Lower lobe of right lung (tissue), 2 donors: ENCODE measurements at regions not wholly inside any gene's neighbourhood (a gene's known extent, or its start where the extent isn't known, plus 50 kb on each side); places are given as distances from the start of the nearest gene placed in this dataset.

Experiments
- ATAC-seq, 2 donors: fragments of 200-7000 bp; cut with Tn5 transposase; one replicate each; pipeline ENCODE4 v1.9.1; 2020 to 2022; ENCODE audit warnings: mild to moderate bottlenecking in 2 of 2, moderate library complexity in 2 of 2
- DNase-seq: peaks from one replicate; pipeline ENCODE4 v3.0.0-alpha.2; 2020
- H3K27ac ChIP-seq: fragments of 200-600 bp; one replicate; pipeline ENCODE4 v1.8.0; 2022
- H3K27me3 ChIP-seq: fragments of 200-600 bp; one replicate; pipeline ENCODE4 v1.8.0; 2022; ENCODE audit warnings: low read depth
- H3K36me3 ChIP-seq: fragments of 200-600 bp; one replicate; pipeline ENCODE4 v1.8.0; 2022; ENCODE audit warnings: mild to moderate bottlenecking
- H3K4me1 ChIP-seq: fragments of 200-600 bp; one replicate; pipeline ENCODE4 v1.8.0; 2022
- H3K4me3 ChIP-seq: fragments of 200-600 bp; one replicate; pipeline ENCODE4 v1.8.0; 2022; ENCODE audit warnings: mild to moderate bottlenecking
- H3K9me3 ChIP-seq: fragments of 200-600 bp; one replicate; pipeline ENCODE4 v1.8.0; 2022
- intact Hi-C: fragments of 100-400 bp; cut with DNase I; formaldehyde crosslinking; loops from one replicate; pipeline ENCODE4 v1.11.0; 2022
- TF ChIP-seq, protein P1 (sequence below): fragments of 200-600 bp; IDR thresholded peaks from one replicate; pipeline ENCODE4 v1.8.0; 2022; ENCODE audit warnings: antibody characterized with exemption, mild to moderate bottlenecking
- donor health status: DM: no; HTN: yes; CAD: no; lungs with severe emphysema.

DNA sequence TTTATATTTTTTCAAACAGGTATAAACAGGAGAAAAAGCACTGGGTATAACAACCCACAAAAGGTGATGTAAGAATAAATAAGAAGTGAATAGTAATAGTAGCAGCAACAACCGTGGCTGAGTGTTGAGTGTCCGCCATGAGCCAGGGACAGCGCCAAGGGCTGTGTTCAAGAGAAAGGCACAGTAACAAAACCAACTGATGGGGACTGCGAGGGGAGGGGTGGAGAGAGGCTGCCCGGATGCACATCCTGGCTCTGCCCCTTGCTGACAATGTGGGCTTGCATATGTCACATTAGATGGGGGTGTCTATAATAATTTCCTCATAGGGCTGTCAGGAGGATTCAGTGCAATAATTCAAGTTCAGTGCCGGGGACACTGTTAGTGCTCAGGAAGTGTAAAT is 912.4 kb downstream of the VRK1 start:
- Histone ChIP-seq H3K36me3 (no peaks in the 10 kb centered on the region), H3K27ac (no peak overlapping the region), H3K27me3 (no peaks in the 10 kb centered on the region), H3K4me3 (no peak overlapping the region), H3K4me1 (peaks cover 8% of the 10 kb centered on the region), H3K9me3 (no peaks in the 10 kb centered on the region)
- no peak for DNase-seq
- TF ChIP-seq, protein P1, sequence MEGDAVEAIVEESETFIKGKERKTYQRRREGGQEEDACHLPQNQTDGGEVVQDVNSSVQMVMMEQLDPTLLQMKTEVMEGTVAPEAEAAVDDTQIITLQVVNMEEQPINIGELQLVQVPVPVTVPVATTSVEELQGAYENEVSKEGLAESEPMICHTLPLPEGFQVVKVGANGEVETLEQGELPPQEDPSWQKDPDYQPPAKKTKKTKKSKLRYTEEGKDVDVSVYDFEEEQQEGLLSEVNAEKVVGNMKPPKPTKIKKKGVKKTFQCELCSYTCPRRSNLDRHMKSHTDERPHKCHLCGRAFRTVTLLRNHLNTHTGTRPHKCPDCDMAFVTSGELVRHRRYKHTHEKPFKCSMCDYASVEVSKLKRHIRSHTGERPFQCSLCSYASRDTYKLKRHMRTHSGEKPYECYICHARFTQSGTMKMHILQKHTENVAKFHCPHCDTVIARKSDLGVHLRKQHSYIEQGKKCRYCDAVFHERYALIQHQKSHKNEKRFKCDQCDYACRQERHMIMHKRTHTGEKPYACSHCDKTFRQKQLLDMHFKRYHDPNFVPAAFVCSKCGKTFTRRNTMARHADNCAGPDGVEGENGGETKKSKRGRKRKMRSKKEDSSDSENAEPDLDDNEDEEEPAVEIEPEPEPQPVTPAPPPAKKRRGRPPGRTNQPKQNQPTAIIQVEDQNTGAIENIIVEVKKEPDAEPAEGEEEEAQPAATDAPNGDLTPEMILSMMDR, result no peak
- intact Hi-C loops, result no loop called here
- ATAC-seq, result peak in 1 of 2 donors; percentile 37

DNA sequence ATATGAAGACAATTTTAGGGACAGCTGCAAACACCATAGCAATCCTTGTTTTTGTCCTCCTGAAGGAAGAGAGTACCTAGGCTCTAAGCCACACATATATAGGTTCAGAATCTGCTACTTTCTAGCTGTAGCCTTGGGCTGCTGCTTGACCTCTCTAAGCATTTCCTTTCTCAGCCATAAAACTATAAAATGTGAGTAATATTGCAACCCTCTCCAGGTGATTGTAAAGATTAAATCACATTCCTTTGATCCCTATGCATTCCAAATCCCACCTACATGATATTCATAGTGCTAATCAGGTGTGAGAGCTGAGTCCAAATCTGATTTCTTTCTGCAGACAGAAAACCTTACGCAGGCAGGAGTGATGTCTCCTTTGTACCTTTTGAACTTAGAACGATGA is 913.5 kb downstream of the VRK1 start:
- no peaks in the 10 kb centered on the region for H3K36me3 ChIP-seq
- no peak overlapping the region for H3K4me3 ChIP-seq
- H3K27me3 ChIP-seq, result no peaks in the 10 kb centered on the region
- ATAC-seq (no peak), DNase-seq (no peak)
- H3K9me3 ChIP-seq, result no peaks in the 10 kb centered on the region
- intact Hi-C loops, result no loop called here
- no peak overlapping the region for H3K27ac ChIP-seq
- H3K4me1 ChIP-seq, result peaks cover 8% of the 10 kb centered on the region
- TF ChIP-seq, protein P1, result no peak

DNA sequence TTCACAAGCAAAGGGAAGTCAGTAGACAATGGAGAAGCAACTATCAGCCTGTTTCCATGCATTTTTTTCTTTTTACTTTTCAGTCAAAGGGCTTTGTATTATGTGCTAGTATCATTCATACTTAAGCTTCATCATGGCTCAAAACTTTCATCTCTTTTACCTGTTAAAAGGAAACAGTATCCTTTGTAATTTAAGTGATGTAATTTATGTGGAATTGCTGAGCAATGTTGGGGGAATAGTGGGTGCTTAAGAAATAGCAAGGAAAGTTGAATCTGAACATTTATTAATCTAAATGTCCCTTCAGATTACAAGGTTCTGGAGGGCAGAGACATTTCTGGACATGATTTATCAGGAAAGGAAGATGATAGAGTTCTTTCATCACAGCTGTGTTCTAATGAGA is 915.3 kb downstream of the VRK1 start:
- H3K4me3 ChIP-seq, result no peak overlapping the region
- no peaks in the 10 kb centered on the region for H3K27me3 ChIP-seq
- H3K27ac ChIP-seq, result no peak overlapping the region
- no peak for ATAC-seq
- no peaks in the 10 kb centered on the region for H3K9me3 ChIP-seq
- TF ChIP-seq, protein P1, result no peak
- H3K4me1 ChIP-seq, result no peaks in the 10 kb centered on the region
- no peaks in the 10 kb centered on the region for H3K36me3 ChIP-seq
- intact Hi-C loops, result no loop called here
- DNase-seq, result no peak

DNA sequence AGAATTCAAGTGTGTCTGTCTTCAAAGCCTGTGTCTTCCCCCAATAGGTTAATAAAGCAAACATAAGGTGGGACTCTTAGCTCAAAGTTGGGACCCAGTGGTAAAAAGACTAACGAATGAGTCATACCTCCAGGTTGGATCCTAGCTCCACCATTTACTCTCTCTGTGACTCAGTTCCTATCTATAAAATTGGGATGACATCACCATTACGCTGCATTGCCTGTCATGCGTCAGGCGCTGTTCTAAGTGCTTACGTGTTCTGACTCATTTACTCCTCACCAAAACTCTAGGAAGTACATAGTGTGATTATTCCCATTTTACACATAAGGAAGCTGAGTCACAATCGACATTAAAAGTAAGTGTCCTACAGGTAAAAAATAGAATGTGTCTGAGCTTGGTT is 915.8 kb downstream of the VRK1 start:
- TF ChIP-seq, protein P1, result no peak

DNA sequence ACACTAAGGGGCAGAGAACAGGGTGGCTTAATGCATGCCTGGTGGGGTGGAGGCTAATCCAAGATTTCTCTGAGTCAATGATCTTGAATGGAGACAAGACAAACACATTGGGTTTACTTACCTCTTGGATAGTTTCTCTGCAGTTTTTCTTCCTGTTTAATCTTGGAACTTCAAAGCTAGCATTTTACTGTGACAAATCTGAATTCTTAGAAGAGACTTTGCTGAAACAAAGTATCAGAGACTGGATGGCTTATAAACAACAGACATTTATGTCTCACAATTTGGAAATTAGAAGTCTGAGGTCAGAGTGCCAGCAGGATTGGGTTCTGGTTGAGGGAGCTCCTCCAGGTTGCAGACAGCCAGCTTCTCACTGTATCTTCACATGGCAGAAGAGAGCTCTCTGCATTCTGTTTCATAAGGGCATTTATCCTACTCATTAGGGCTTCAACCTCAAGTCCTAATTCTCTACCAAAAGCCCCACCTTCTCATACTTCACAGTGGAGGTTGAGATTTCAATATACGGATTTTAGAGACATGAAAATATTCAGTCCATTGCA is 921.8 kb downstream of the VRK1 start:
- intact Hi-C loops, result no loop called here
- DNase-seq (no peak), ATAC-seq (no peak)
- Histone ChIP-seq H3K4me3 (no peak overlapping the region), H3K27ac (no peak overlapping the region), H3K9me3 (peaks cover 3% of the 10 kb centered on the region), H3K36me3 (no peaks in the 10 kb centered on the region), H3K27me3 (no peaks in the 10 kb centered on the region), H3K4me1 (peaks cover 1% of the 10 kb centered on the region)
- TF ChIP-seq, protein P1, result no peak

More for the DNA sequence above, 915.8 kb downstream of the VRK1 start:
- no peak for ATAC-seq
- Histone ChIP-seq H3K27me3 (no peaks in the 10 kb centered on the region), H3K9me3 (no peaks in the 10 kb centered on the region), H3K4me1 (no peaks in the 10 kb centered on the region), H3K4me3 (no peak overlapping the region), H3K36me3 (no peaks in the 10 kb centered on the region), H3K27ac (no peak overlapping the region)
- no peak for DNase-seq
- intact Hi-C loops, result no loop called here

DNA sequence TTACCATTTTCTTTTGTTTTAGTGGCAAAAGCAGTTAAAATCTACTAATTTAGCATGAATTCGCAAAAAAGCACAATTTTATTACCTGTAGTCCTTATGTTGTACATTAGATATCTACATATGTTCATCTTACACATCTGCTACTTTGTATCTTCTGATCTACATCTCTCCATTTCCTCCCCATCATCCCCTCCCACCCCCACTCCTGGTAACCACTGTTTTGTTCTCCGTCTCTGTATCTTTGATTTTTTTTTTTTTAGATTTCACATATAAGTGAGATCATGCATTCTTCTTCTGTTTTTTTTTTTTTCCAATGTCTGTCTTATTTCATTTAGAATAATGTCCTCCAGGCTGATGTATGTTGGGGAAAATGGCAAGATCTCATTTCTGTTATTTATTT is 922.7 kb downstream of the VRK1 start:
- Histone ChIP-seq H3K27ac (no peak overlapping the region), H3K4me3 (no peak overlapping the region), H3K36me3 (no peaks in the 10 kb centered on the region), H3K9me3 (peaks cover 3% of the 10 kb centered on the region), H3K27me3 (no peaks in the 10 kb centered on the region), H3K4me1 (peaks cover 3% of the 10 kb centered on the region)
- DNase-seq (no peak), ATAC-seq (no peak)
- intact Hi-C loops, result no loop called here
- TF ChIP-seq, protein P1, result no peak
